Liver (tissue), 3 donors: ENCODE measurements at regions not wholly inside any gene's neighbourhood (a gene's known extent, or its start where the extent isn't known, plus 50 kb on each side); places are given as distances from the start of the nearest gene placed in this dataset.

ENCODE experiments used
- ATF3 ChIP-seq: IDR thresholded peaks from 2 replicates; pipeline ENCODE4 v1.6.1; 2016; ENCODE audit warnings: antibody characterized with exemption
- EGR1 ChIP-seq, 2 donors: IDR thresholded peaks; 2 replicates each; pipeline ENCODE4 v1.6.1; 2016 to 2018; ENCODE audit warnings: antibody characterized with exemption in 2 of 2, low read depth in 2 of 2
- FOXA1 ChIP-seq: IDR thresholded peaks from 2 replicates; pipeline ENCODE4 v1.6.1; 2016; ENCODE audit warnings: antibody characterized with exemption
- JUND ChIP-seq, 2 donors: IDR thresholded peaks; 2 replicates each; pipeline ENCODE4 v1.6.1; 2016; ENCODE audit warnings: antibody characterized with exemption in 2 of 2
- MAX ChIP-seq: IDR thresholded peaks from 2 replicates; pipeline ENCODE4 v1.6.1; 2016; ENCODE audit warnings: antibody characterized with exemption
- NR2F2 ChIP-seq: IDR thresholded peaks from 2 replicates; pipeline ENCODE4 v1.6.1; 2016; ENCODE audit warnings: antibody characterized with exemption
- RAD21 ChIP-seq, 2 donors: IDR thresholded peaks; 2 replicates each; pipeline ENCODE4 v1.6.1; 2016; ENCODE audit warnings: antibody characterized with exemption in 2 of 2, mild to moderate bottlenecking in 2 of 2
- RXRA ChIP-seq, 2 donors: IDR thresholded peaks; 2 replicates each; pipeline ENCODE4 v1.6.1; 2017 to 2018; ENCODE audit warnings: antibody characterized with exemption in 2 of 2, mild to moderate bottlenecking in 1 of 2
- SP1 ChIP-seq: IDR thresholded peaks from 2 replicates; pipeline ENCODE4 v1.6.1; 2018; ENCODE audit warnings: antibody characterized with exemption, mild to moderate bottlenecking
- TAF1 ChIP-seq: conservative IDR thresholded peaks from 2 replicates; pipeline ENCODE4 v1.6.1; 2016; ENCODE audit warnings: antibody characterized with exemption, mild to moderate bottlenecking
- YY1 ChIP-seq: IDR thresholded peaks from 2 replicates; pipeline ENCODE4 v1.6.1; 2016; ENCODE audit warnings: antibody characterized with exemption, mild to moderate bottlenecking
- ZBTB33 ChIP-seq: IDR thresholded peaks from 2 replicates; pipeline ENCODE4 v1.6.1; 2016; ENCODE audit warnings: antibody characterized with exemption
- TF ChIP-seq, protein P1 (sequence below): fragments of 150-350 bp; IDR thresholded peaks from 2 replicates; pipeline ENCODE4 v1.5.1; 2017; ENCODE audit warnings: improper control_type of control experiment, low read depth, low read length; ENCODE audit not compliant: missing input control
- TF ChIP-seq, protein P2 (sequence below): IDR thresholded peaks from 2 replicates; pipeline ENCODE4 v1.6.1; 2016; ENCODE audit warnings: antibody characterized with exemption, mild to moderate bottlenecking
- donor health status: healthy.
- donor health status: healthy.

DNA sequence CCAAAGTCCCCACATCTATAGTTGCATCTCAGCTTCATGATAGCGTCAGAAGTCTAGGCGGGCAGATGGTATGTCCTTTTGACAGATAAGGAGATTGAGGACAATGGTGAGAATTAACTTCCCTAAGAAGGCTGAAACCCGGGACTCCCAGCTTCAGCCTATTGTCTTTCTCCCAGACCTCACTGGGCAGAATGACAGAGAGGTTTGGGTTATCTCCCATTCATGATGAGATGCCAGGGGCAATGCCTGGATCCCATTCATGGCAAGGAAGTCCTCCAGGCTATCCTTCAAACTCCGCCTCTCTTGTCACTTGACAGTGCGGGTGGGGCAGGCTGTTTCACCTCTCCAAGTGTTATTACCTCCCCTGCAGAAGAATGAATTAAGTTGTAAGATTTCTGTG is 100.3 kb downstream of the IRX5 start:
- TF ChIP-seq, protein P1, sequence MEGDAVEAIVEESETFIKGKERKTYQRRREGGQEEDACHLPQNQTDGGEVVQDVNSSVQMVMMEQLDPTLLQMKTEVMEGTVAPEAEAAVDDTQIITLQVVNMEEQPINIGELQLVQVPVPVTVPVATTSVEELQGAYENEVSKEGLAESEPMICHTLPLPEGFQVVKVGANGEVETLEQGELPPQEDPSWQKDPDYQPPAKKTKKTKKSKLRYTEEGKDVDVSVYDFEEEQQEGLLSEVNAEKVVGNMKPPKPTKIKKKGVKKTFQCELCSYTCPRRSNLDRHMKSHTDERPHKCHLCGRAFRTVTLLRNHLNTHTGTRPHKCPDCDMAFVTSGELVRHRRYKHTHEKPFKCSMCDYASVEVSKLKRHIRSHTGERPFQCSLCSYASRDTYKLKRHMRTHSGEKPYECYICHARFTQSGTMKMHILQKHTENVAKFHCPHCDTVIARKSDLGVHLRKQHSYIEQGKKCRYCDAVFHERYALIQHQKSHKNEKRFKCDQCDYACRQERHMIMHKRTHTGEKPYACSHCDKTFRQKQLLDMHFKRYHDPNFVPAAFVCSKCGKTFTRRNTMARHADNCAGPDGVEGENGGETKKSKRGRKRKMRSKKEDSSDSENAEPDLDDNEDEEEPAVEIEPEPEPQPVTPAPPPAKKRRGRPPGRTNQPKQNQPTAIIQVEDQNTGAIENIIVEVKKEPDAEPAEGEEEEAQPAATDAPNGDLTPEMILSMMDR = no peak
- TF ChIP-seq JUND (IDR thresholded peaks at IDR 0.05) (no peak), SP1 (no peak), RAD21 (IDR thresholded peaks at IDR 0.05) (no peak), FOXA1 (no peak), EGR1 (IDR thresholded peaks at IDR 0.05; ENCODE audit: low read depth in 2 of 2) (no peak), MAX (no peak), YY1 (no peak), TAF1 (no peak), NR2F2 (no peak), ATF3 (no peak), ZBTB33 (no peak), RXRA (IDR thresholded peaks at IDR 0.05) (no peak)
- TF ChIP-seq, protein P2, sequence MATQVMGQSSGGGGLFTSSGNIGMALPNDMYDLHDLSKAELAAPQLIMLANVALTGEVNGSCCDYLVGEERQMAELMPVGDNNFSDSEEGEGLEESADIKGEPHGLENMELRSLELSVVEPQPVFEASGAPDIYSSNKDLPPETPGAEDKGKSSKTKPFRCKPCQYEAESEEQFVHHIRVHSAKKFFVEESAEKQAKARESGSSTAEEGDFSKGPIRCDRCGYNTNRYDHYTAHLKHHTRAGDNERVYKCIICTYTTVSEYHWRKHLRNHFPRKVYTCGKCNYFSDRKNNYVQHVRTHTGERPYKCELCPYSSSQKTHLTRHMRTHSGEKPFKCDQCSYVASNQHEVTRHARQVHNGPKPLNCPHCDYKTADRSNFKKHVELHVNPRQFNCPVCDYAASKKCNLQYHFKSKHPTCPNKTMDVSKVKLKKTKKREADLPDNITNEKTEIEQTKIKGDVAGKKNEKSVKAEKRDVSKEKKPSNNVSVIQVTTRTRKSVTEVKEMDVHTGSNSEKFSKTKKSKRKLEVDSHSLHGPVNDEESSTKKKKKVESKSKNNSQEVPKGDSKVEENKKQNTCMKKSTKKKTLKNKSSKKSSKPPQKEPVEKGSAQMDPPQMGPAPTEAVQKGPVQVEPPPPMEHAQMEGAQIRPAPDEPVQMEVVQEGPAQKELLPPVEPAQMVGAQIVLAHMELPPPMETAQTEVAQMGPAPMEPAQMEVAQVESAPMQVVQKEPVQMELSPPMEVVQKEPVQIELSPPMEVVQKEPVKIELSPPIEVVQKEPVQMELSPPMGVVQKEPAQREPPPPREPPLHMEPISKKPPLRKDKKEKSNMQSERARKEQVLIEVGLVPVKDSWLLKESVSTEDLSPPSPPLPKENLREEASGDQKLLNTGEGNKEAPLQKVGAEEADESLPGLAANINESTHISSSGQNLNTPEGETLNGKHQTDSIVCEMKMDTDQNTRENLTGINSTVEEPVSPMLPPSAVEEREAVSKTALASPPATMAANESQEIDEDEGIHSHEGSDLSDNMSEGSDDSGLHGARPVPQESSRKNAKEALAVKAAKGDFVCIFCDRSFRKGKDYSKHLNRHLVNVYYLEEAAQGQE = no peak
